HG03520 (cell line): ENCODE measurements at regions not wholly inside any gene's neighbourhood (a gene's known extent, or its start where the extent isn't known, plus 50 kb on each side); places are given as distances from the start of the nearest gene placed in this dataset.
A peak's percentile ranks its signal among the peaks of the same experiment; 100 is the strongest.

Source experiments
- ATAC-seq: cut with Tn5 transposase; IDR thresholded peaks from one replicate; pipeline ENCODE4 v1.9.1; 2021; ENCODE audit warnings: mild to moderate bottlenecking, moderate library complexity; ENCODE audit not compliant: unreplicated experiment

DNA sequence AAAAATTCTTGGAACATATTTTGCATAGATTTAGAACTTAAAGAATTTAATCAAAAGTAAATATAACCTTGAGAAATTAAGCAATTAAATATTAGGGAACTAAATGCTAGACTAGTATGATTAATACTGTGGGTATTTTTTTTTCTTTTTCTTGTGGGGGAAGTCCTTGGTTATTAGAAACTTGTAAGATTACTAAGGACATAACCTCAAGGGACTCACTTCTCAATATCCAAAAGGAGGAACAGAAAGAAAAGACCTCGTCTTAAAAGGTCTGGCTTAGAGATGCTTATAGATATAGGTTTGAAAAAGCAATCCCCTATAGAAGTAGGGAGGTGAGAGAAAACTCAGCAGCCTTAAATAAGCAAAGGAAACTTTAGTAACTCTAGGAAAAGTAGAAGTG, 368.5 kb downstream of the INSC start:
- ATAC-seq = peak; percentile 70

DNA sequence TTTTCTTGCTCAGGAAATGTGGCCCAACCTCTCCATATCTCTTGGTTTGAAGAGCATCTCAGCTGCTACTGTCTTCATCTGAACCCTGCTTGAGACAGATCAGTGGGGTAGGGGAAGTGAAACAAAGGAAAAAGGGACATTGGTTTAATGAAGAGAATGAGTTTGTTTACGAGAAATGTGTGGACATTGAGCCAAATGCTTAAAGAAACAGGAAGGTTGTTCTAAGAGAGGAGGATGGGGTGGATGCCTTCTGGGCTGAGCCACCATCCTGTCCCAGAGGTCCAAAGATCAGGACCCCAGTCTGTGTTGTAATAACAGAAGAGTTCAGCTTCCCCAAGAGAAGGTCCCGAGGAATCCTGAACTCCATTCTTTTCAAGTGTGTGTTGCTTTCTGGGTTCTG, 369.7 kb downstream of the INSC start:
- no peak for ATAC-seq

DNA sequence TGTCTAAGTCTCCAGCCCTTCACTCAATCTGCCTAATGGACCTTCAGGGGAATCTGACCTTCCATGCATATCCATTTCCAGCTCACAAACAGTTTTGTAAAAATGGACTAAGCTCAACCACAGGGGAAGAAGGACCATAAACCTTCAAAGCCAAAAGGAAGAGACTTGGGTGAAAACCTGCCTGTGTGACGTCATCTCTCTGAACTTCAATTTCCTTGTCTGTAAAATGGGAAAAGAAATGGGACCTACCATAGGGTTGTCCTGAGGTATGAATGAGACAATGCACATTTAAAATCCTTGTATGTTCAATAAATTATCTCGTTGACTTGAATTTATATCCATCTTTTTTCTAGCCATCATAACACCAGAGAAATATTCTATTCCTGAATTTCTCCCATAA, 370.7 kb downstream of the INSC start:
- no peak for ATAC-seq

DNA sequence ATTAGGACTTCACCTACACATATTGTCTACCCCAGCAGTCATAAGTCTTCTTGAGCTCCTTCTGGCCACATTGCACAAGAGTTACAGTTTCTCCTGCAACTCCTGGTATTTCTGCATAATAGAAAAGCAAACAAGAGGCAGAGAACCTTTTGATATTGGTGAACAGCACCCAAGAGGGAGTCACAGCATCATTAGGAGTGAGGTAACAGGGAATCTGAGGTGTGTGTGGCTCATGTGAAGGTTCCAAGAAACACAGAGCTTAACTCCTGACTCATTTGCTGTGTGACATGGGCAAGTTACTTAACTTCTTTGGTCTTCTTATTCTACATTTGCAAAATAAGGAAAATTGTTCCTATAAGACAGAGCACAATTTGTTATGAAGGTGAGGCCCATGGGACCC, 374.6 kb downstream of the INSC start:
- no peak for ATAC-seq

DNA sequence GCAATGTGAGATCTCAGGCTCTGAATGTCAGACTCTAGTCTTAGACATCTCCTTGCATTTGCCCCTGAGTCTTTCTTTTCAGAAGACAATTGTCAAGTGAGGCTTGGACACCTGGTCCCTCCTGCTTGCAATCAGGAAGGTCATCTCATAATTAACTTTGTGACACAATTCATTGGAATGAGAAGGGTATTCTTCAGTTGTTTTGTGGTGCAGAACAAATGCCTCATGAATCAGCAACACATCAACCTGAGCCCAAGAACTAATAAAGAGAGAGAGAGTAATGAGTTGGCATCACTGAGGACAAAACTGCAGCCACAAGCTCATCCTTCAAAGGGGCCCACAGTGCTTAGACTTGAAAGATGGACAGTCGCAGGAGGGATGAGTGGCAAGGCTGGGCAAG, 375.8 kb downstream of the INSC start:
- no peak for ATAC-seq

GRCh38 chr11:15493066-15493465, 378.3 kb downstream of the INSC start:
- ATAC-seq = no peak

DNA sequence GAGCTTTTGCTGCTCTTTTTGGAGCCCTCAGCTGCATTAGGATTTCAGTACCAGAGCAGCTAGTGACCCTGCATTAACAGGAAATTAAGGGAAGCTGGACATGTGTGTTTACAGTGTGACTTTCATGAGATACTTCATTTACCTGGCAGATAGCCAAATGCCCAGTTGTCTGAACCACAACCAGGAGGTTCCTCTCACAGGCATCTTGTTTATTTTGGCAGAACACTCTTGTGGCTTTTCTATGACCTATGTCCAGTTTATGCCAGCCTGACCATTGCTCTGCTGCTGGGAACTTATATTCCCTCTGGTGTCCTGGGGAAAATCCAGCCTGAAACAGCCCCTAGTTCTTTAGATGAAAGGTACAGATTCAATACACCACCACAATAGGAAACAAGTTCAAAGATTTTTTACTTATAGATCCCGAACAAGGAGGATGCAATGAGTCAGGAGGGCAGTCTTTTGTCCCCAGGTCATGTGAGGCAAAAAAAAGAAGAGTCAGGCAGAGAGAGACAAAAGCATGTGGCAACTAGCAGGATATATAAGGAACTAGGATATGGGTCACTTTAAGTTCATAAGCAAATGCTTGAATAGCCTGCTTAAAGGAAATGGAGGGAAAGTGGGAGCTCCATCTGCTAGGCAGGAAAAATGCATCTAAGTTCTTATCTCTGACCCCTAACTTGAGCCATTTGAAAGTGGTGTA, 379.3 kb downstream of the INSC start:
- ATAC-seq = no peak

DNA sequence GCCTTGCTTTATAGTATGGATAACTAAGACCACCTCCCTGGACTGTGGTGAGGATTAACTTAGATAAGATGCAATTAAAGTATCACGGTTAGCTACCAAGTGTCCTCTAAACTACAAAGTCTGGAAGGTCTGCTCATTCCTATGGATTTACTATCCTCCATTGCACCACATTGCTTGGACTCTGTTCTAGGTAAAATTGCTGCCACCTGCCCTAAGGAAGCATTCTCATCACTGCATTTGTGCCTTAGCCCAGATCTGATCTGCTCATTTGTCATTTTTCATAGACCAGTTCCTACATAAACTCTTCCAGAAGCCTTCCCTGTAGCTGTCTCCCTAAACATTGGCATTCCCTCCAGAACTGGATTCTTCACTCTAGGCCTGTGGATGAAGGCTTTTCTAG, 380.0 kb downstream of the INSC start:
- ATAC-seq = no peak

- ATAC-seq = no peak
Observed at GRCh38 chr11:15495462-15495861, 380.7 kb downstream of the INSC start.

DNA sequence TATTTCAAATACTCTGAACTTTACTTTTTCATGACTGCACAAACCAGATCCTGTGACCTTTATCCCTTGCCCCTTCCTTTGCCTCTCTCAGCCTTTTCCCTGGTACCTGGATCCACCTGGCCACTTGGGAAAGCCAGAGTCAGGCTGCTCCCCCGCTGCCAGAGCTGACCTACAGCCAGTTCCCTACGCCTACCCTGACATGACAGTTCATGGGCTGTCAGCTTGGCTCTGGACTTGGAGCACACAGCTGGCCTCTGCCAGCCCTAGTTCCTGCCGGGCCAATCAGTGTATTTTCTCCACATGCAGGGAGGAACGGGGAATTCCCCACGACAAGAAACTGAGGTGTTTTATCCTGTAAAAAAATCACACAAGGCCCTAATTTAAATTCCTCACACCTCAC, 382.6 kb downstream of the INSC start:
- no peak for ATAC-seq

- no peak for ATAC-seq
Observed at GRCh38 chr11:15499674-15500073, 385.0 kb downstream of the INSC start.

- ATAC-seq = no peak
Observed at GRCh38 chr11:15500643-15501042, 385.9 kb downstream of the INSC start.

- no peak for ATAC-seq
Observed at GRCh38 chr11:15501566-15501965, 386.8 kb downstream of the INSC start.

- no peak for ATAC-seq
Observed at GRCh38 chr11:15505155-15505554, 390.4 kb downstream of the INSC start.

- ATAC-seq = no peak
Observed at GRCh38 chr11:15507592-15507991, 392.9 kb downstream of the INSC start.

DNA sequence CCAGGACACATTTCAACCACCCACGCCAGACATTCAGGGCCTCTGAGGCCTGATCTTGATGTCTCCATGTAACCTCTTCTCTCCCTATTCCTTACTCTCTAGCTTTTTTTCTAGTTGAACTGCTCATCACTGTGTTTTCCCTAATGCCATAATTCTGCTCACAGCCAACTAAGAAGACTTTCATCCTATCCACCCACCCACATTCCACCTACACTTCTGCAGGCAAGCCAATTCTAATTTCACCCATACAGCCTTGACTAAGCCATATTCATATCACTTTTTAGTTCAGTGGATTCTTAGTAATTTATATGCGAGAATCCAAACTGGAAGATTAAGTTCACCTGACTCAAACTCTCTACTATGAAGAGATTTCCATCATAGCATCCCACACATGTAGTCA, 394.4 kb downstream of the INSC start:
- ATAC-seq = no peak

DNA sequence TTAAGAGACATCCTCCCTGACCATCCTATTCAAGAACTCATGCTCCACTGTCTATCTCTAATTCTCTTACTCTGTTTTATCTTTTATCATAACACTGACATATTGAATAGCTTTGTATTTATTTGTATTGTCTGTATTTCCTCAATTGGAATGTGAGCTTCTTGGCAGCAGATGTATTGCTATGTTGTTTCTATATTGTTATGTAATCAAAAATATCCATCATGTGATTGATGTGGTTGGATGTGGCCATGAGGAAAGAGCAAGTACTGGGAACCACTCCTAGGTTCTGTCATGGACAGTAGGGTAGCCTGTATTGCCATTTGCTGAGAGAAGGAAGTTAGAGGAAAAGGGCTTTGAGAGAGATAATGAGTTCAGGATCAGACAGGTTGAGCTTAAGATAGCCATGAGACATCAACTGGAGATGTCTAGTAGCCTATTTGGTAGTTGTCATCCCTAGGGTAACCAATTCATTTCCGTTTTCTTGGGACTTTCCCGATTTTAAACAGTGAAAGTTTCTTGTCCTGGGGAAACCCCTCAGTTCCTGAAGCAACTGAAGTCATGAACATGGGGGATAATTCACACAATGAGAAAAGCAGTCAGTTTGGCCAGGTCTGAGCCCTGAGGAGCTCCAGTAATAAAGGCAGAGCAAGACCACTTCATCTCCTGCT, 404.5 kb downstream of the INSC start:
- no peak for ATAC-seq

- no peak for ATAC-seq
Observed at GRCh38 chr11:15519911-15520310, 405.2 kb downstream of the INSC start.

GRCh38 chr11:15523543-15523942, 408.8 kb downstream of the INSC start:
- ATAC-seq = no peak

DNA sequence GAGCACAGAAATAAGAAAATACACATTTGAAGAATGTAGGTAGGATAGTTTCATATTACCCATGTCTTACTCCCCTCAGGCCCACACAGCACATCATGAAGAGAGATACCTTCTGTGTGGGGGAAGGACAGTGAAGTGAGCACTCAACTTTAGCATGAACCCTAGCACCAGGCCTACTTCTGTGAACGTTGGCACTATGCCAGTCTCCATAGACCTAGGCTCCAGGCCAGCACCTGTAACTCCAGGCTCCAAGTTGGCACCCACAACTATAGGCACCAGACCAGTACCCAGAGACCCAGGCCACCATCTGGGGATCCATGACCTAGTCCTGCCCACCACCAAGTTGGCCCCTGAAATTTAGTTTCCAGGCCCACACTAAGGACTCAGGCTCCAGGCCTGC, 410.9 kb downstream of the INSC start:
- no peak for ATAC-seq

- no peak for ATAC-seq
Observed at GRCh38 chr11:15526032-15526431, 411.3 kb downstream of the INSC start.

GRCh38 chr11:15526859-15527450, 412.2 kb downstream of the INSC start:
- no peak for ATAC-seq
